Ascending aorta (tissue), 2 donors: ENCODE measurements at regions not wholly inside any gene's neighbourhood (a gene's known extent, or its start where the extent isn't known, plus 50 kb on each side); places are given as distances from the start of the nearest gene placed in this dataset.
"Not testable (repeated sequence)": the region's sequence is repeated elsewhere in the genome, so short reads cannot be mapped to it uniquely, and the experiment has no call there.

Experiments used
- DNase-seq, 2 donors: peaks; one replicate each; pipeline ENCODE4 v3.0.0-alpha.2; 2019; ENCODE audit warnings: low spot score in 2 of 2
- H3K27ac ChIP-seq, 2 donors: fragments of 200-600 bp; sonication (generic); one replicate each; pipeline ENCODE4 v1.5.1; 2016 to 2017; ENCODE audit warnings: mild to moderate bottlenecking in 1 of 2
- H3K27me3 ChIP-seq: fragments of 200-600 bp; sonication (generic); one replicate; pipeline ENCODE4 v1.5.1; 2017
- H3K36me3 ChIP-seq, 2 donors: fragments of 200-600 bp; sonication (generic); one replicate each; pipeline ENCODE4 v1.5.1; 2016
- H3K4me1 ChIP-seq, 2 donors: fragments of 200-600 bp; sonication (generic); one replicate each; pipeline ENCODE4 v1.5.1; 2016 to 2017; ENCODE audit warnings: mild to moderate bottlenecking in 1 of 2
- H3K4me3 ChIP-seq, 2 donors: fragments of 200-600 bp; sonication (generic); one replicate each; pipeline ENCODE4 v1.5.1; 2016 to 2017; ENCODE audit warnings: mild to moderate bottlenecking in 1 of 2
- H3K9me3 ChIP-seq, 2 donors: fragments of 200-600 bp; sonication (generic); one replicate each; pipeline ENCODE4 v1.5.1; 2016
- intact Hi-C: fragments of 100-400 bp; cut with DNase I; formaldehyde crosslinking; loops from one replicate; pipeline ENCODE4 v1.15.1; 2023
- TF ChIP-seq, protein P1 (sequence below), 3 experiments: fragments of 200-600 bp in 2 of 3; fragments of 450-650 bp in 1 of 3; sonication (generic) in 2 of 3; IDR thresholded peaks; one replicate each; pipeline ENCODE4 v1.5.1; 2016 to 2019; ENCODE audit warnings: antibody characterized with exemption in 3 of 3, mild to moderate bottlenecking in 1 of 3, moderate library complexity in 1 of 3

DNA sequence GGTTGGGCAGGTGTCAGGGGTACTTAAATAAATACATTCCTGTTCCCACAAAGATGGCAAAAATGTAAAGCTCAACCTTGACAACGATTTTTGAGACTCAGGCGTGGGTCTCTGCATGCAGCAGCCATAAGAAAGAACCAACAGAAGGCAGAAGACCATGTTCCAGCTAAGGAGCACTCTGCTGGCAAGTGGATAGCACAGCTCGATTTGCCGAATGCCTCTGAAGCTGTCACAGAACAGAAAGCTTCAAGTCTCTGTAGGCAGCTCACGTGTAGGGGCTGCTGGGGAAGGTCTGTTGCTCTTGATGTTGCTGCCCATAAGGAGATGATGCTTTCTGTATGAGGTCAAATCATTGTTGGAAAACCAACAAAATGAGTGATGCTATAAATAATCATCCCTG, 119.6 kb upstream of the GRIN3A start:
- Histone ChIP-seq H3K27ac (no peak overlapping the region), H3K4me3 (no peak overlapping the region), H3K9me3 (no peaks in the 10 kb centered on the region), H3K36me3 (no peaks in the 10 kb centered on the region), H3K27me3 (no peaks in the 10 kb centered on the region), H3K4me1 (no peaks in the 10 kb centered on the region)
- no peak for DNase-seq
- intact Hi-C loops, result no loop called here
- TF ChIP-seq, protein P1, sequence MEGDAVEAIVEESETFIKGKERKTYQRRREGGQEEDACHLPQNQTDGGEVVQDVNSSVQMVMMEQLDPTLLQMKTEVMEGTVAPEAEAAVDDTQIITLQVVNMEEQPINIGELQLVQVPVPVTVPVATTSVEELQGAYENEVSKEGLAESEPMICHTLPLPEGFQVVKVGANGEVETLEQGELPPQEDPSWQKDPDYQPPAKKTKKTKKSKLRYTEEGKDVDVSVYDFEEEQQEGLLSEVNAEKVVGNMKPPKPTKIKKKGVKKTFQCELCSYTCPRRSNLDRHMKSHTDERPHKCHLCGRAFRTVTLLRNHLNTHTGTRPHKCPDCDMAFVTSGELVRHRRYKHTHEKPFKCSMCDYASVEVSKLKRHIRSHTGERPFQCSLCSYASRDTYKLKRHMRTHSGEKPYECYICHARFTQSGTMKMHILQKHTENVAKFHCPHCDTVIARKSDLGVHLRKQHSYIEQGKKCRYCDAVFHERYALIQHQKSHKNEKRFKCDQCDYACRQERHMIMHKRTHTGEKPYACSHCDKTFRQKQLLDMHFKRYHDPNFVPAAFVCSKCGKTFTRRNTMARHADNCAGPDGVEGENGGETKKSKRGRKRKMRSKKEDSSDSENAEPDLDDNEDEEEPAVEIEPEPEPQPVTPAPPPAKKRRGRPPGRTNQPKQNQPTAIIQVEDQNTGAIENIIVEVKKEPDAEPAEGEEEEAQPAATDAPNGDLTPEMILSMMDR (IDR thresholded peaks at IDR 0.05), result no peak

DNA sequence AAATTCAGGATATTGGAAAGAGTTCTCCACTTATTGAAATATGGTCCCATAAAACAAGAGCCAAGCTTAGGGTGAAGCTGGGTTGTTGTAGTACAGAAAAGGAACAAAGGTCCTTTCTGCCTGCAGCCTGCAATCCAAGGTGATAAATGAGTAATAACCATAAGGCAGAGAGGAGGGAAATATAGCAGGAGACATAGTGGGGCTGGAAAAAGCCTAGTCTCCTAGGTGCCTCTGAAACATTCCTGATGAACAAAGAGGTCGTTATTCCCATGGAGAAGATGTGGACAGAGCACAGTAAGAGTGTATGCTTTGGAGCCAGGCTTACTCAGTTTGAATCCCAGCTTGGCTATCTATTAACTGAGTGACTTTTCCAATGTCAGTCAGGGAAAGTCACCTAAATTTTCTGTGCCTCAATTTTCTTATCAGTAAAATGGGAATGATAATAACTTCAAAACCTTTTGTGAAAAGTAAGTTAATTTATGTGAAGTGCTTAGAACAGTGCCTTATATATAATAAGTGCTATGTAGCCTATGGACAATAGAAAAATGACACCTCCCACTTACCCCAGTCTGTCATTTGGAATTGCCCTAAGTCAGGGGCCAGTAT, 110.8 kb upstream of the GRIN3A start:
- Histone ChIP-seq H3K36me3 (no peaks in the 10 kb centered on the region), H3K27ac (no peak overlapping the region), H3K4me3 (no peak overlapping the region), H3K27me3 (no peaks in the 10 kb centered on the region), H3K9me3 (no peaks in the 10 kb centered on the region), H3K4me1 (no peaks in the 10 kb centered on the region)
- no peak for DNase-seq
- intact Hi-C loops, result no loop called here
- TF ChIP-seq, protein P1 (IDR thresholded peaks at IDR 0.05), result no peak

DNA sequence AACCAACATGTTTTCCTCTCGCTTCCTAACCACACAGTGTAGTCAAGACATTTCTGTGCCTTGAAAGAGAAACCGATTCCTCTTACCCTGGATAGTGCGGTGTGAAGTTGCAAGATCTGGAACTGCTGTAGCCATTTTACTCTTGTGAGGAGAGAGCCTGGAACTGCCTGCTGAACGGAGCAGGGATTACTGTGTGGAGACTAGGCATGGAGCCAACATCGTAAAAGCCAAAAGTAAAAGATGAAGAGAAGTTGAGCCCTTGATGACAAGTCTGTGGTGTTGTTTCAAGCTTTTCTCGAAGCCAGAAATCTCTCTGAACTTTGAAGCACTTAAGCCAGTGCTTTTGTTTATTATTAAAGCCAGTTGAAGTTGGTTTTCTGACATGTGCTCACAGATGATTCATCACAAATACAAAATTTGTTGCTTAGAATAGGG, 110.1 kb upstream of the GRIN3A start:
- no peak overlapping the region for H3K4me3 ChIP-seq
- TF ChIP-seq, protein P1 (IDR thresholded peaks at IDR 0.05), result no peak
- DNase-seq, result no peak
- no peaks in the 10 kb centered on the region for H3K4me1 ChIP-seq
- H3K9me3 ChIP-seq, result no peaks in the 10 kb centered on the region
- no peaks in the 10 kb centered on the region for H3K27me3 ChIP-seq
- no peaks in the 10 kb centered on the region for H3K36me3 ChIP-seq
- H3K27ac ChIP-seq, result no peak overlapping the region
- intact Hi-C loops, result no loop called here

DNA sequence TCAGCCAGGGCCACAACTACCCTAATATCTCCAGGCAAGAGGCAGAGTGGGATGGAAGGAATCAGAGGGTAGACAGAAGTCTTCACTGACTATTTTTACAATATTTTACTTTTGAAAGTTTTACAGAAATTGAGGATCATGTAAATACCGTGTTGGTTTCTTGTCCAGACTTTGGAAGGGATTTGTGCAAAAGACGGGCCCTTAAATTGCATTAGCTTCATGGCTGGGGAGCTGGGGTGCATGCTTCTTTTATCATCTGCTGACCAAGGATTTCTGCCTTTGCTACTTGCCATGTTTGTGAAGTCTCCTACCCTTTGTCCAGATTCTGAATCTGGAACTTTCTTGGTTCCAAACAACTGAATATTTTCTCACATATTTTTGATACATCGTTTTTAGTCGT, 107.7 kb upstream of the GRIN3A start:
- intact Hi-C loops, result no loop called here
- H3K9me3 ChIP-seq, result no peaks in the 10 kb centered on the region
- H3K4me1 ChIP-seq, result no peaks in the 10 kb centered on the region
- H3K27me3 ChIP-seq, result no peaks in the 10 kb centered on the region
- TF ChIP-seq, protein P1 (IDR thresholded peaks at IDR 0.05), result no peak
- no peak overlapping the region for H3K4me3 ChIP-seq
- no peaks in the 10 kb centered on the region for H3K36me3 ChIP-seq
- DNase-seq, result no peak
- no peak overlapping the region for H3K27ac ChIP-seq

DNA sequence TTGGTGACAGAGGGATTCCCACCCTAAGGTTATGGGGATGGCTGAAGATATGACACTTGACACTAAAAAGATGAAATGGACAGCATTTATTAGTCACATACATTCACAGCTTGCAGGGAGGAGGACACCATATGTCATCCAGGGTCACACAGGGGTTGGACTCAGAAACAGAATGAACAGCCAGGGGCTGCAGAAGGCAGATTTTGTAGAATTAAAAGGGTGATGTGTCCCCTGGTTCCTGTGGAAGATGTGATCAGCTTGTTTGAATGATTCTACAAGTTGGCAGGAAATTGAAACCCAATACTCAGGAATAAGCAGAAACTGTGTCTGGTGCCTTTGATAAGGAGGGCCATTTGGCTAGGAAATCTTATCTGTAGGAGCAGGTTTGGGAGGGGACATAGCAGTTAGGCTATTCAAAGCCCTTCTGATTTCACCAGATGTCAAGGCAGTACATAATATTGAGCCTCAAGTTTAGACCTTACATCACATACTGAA, 102.3 kb upstream of the GRIN3A start:
- no peak overlapping the region for H3K27ac ChIP-seq
- intact Hi-C loops, result no loop called here
- H3K4me1 ChIP-seq, result no peaks in the 10 kb centered on the region
- no peaks in the 10 kb centered on the region for H3K36me3 ChIP-seq
- no peak for DNase-seq
- TF ChIP-seq, protein P1 (IDR thresholded peaks at IDR 0.05), result no peak
- no peaks in the 10 kb centered on the region for H3K27me3 ChIP-seq
- H3K4me3 ChIP-seq, result no peak overlapping the region
- no peaks in the 10 kb centered on the region for H3K9me3 ChIP-seq

DNA sequence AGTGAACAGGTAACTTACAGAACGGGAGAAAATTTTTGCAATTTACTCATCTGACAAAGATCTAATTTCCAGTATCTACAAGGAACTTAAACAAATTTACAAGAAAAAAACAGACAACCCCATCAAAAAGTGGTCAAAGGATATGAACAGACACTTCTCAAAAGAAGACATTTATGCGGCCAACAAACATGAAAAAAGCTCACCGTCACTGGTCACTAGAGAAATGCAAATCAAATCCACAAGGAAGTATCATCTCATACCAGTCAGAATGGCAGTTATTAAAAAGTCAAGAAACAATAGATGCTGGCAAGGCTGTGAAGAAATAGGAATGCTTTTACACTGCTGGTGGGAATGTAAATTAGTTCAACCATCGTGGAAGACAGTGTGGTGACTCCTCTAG, 100.5 kb upstream of the GRIN3A start:
- H3K27ac ChIP-seq, H3K27me3 ChIP-seq, H3K36me3 ChIP-seq, intact Hi-C loops, H3K4me3 ChIP-seq, DNase-seq, H3K4me1 ChIP-seq, H3K9me3 ChIP-seq: not testable (repeated sequence)
